GM19238 (cell line): ENCODE measurements at regions not wholly inside any gene's neighbourhood (a gene's known extent, or its start where the extent isn't known, plus 50 kb on each side); places are given as distances from the start of the nearest gene placed in this dataset.

Source experiments
- DNase-seq: peaks from one replicate; pipeline ENCODE4 v3.0.0; 2011; ENCODE audit warnings: low spot score; ENCODE audit not compliant: insufficient read length

GRCh38 chr7:125670926-125671572 lies 741.4 kb upstream of the POT1 start:
- no peak for DNase-seq

- DNase-seq = no peak
These were observed 738.8 kb upstream of the POT1 start for GRCh38 chr7:125668321-125668993.

- no peak for DNase-seq
These were observed 735.0 kb upstream of the POT1 start for GRCh38 chr7:125664625-125665024.

GRCh38 chr7:125663961-125664360 lies 734.3 kb upstream of the POT1 start:
- no peak for DNase-seq

- DNase-seq = no peak
These were observed 732.1 kb upstream of the POT1 start for GRCh38 chr7:125661677-125662076.

GRCh38 chr7:125661006-125661405 lies 731.4 kb upstream of the POT1 start:
- DNase-seq = no peak

GRCh38 chr7:125654076-125654475 lies 724.5 kb upstream of the POT1 start:
- DNase-seq = no peak

GRCh38 chr7:125651823-125652528 lies 722.4 kb upstream of the POT1 start:
- no peak for DNase-seq

GRCh38 chr7:125648543-125648942 lies 718.9 kb upstream of the POT1 start:
- DNase-seq = no peak

- DNase-seq = no peak
These were observed 716.1 kb upstream of the POT1 start for GRCh38 chr7:125645770-125646169.

GRCh38 chr7:125644109-125644508 lies 714.5 kb upstream of the POT1 start:
- no peak for DNase-seq

- no peak for DNase-seq
These were observed 713.7 kb upstream of the POT1 start for GRCh38 chr7:125643302-125643701.

GRCh38 chr7:125641884-125642283 lies 712.3 kb upstream of the POT1 start:
- no peak for DNase-seq

- no peak for DNase-seq
These were observed 706.8 kb upstream of the POT1 start for GRCh38 chr7:125636320-125636962.

GRCh38 chr7:125618516-125618915 lies 688.9 kb upstream of the POT1 start:
- DNase-seq = no peak

- DNase-seq = no peak
These were observed 682.0 kb upstream of the POT1 start for GRCh38 chr7:125611582-125611981.

GRCh38 chr7:125606671-125607070 lies 677.0 kb upstream of the POT1 start:
- DNase-seq = no peak

GRCh38 chr7:125605241-125605640 lies 675.6 kb upstream of the POT1 start:
- DNase-seq = no peak

- DNase-seq = no peak
These were observed 672.8 kb upstream of the POT1 start for GRCh38 chr7:125602441-125602840.

GRCh38 chr7:125599387-125599786 lies 669.8 kb upstream of the POT1 start:
- DNase-seq = no peak

- DNase-seq = no peak
These were observed 662.7 kb upstream of the POT1 start for GRCh38 chr7:125592331-125592730.

- DNase-seq = no peak
These were observed 643.5 kb upstream of the POT1 start for GRCh38 chr7:125573126-125573525.
